ENCODE measurements at regions not wholly inside any gene's neighbourhood (a gene's known extent, or its start where the extent isn't known, plus 50 kb on each side); places are given as distances from the start of the nearest gene placed in this dataset.

- Histone ChIP-seq H3K27me3 (ENCODE audit: control insufficient read depth in 5 of 5, insufficient read depth in 4 of 5, low read length in 5 of 5) (peaks cover 0 to 14% (median 5%) of the 10 kb centered on the region in 5 donors), H3K9ac (ENCODE audit: low read length in 5 of 5) (no peak overlapping the region), H3K36me3 (ENCODE audit: control insufficient read depth in 5 of 5, insufficient read depth in 5 of 5, low read length in 5 of 5) (no peaks in the 10 kb centered on the region), H3K9me3 (ENCODE audit: control insufficient read depth in 5 of 5, low read length in 5 of 5) (peaks cover 0 to 9% (median 2%) of the 10 kb centered on the region in 5 donors), H3K27ac (ENCODE audit: low read depth, low read length) (no peak overlapping the region), H3K4me3 (ENCODE audit: low read depth in 1 of 5, low read length in 5 of 5) (no peak overlapping the region), H3K4me1 (ENCODE audit: control insufficient read depth in 5 of 5, insufficient read depth in 5 of 5, low read length in 5 of 5) (no peaks in the 10 kb centered on the region)
Measured at GRCh38 chrX:56505866-56506265, 57.6 kb upstream of the UBQLN2 start.
